Liver (tissue), 8 donors: ENCODE measurements at regions not wholly inside any gene's neighbourhood (a gene's known extent, or its start where the extent isn't known, plus 50 kb on each side); places are given as distances from the start of the nearest gene placed in this dataset.

ENCODE experiments used
- DNase-seq: peaks from one replicate; pipeline ENCODE4 v3.0.0-alpha.2; 2017; ENCODE audit warnings: low spot score
- H3K27ac ChIP-seq, 2 donors: one replicate each; pipeline ENCODE4 v1.7.0; 2013; ENCODE audit warnings: inconsistent platforms in 2 of 2, low read length in 2 of 2, control low read depth in 1 of 2, low read depth in 1 of 2, mild to moderate bottlenecking in 1 of 2
- H3K27me3 ChIP-seq, 4 donors: one replicate each; pipeline versions ENCODE4 v1.6.1 to v1.7.0; 2013; ENCODE audit warnings: low read length in 3 of 4, inconsistent platforms in 1 of 4, mild to moderate bottlenecking in 1 of 4, moderate library complexity in 1 of 4; ENCODE audit not compliant: control insufficient read depth in 4 of 4, insufficient read depth in 4 of 4
- H3K36me3 ChIP-seq, 4 donors: one replicate each; pipeline versions ENCODE4 v1.6.1 to v1.7.0; 2013; ENCODE audit warnings: low read length in 3 of 4, mild to moderate bottlenecking in 3 of 4, low read depth in 1 of 4, moderate library complexity in 1 of 4; ENCODE audit not compliant: control insufficient read depth in 4 of 4, insufficient read depth in 3 of 4
- H3K4me1 ChIP-seq, 4 donors: one replicate each; pipeline versions ENCODE4 v1.6.1 to v1.7.0; 2013; ENCODE audit warnings: low read length in 3 of 4, mild to moderate bottlenecking in 3 of 4, moderate library complexity in 1 of 4; ENCODE audit not compliant: control insufficient read depth in 4 of 4, insufficient read depth in 4 of 4
- H3K4me3 ChIP-seq, 3 donors: one replicate each; pipeline versions ENCODE4 v1.6.1 to v1.7.0; 2013; ENCODE audit warnings: low read length in 3 of 3, control low read depth in 1 of 3, low read depth in 1 of 3, mild to moderate bottlenecking in 1 of 3
- H3K9ac ChIP-seq, 2 donors: one replicate each; pipeline ENCODE4 v1.7.0; 2013; ENCODE audit warnings: low read length in 2 of 2, mild to moderate bottlenecking in 2 of 2, moderate library complexity in 2 of 2, control low read depth in 1 of 2, low read depth in 1 of 2
- H3K9me3 ChIP-seq, 4 donors: one replicate each; pipeline versions ENCODE4 v1.6.1 to v1.7.0; 2013; ENCODE audit warnings: low read length in 3 of 4; ENCODE audit not compliant: control insufficient read depth in 4 of 4
- ATF3 ChIP-seq: IDR thresholded peaks from 2 replicates; pipeline ENCODE4 v1.6.1; 2016; ENCODE audit warnings: antibody characterized with exemption
- EGR1 ChIP-seq, 2 donors: IDR thresholded peaks; 2 replicates each; pipeline ENCODE4 v1.6.1; 2016 to 2018; ENCODE audit warnings: antibody characterized with exemption in 2 of 2, low read depth in 2 of 2
- FOXA1 ChIP-seq: IDR thresholded peaks from 2 replicates; pipeline ENCODE4 v1.6.1; 2016; ENCODE audit warnings: antibody characterized with exemption
- FOXA2 ChIP-seq: IDR thresholded peaks from 2 replicates; pipeline ENCODE4 v1.6.1; 2016; ENCODE audit warnings: antibody characterized with exemption
- GABPA ChIP-seq, 2 donors: IDR thresholded peaks in 1 of 2; conservative IDR thresholded peaks in 1 of 2; 2 replicates each; pipeline ENCODE4 v1.6.1; 2016; ENCODE audit warnings: antibody characterized with exemption in 2 of 2, mild to moderate bottlenecking in 1 of 2, moderate library complexity in 1 of 2
- HNF4A ChIP-seq, 2 donors: conservative IDR thresholded peaks; 2 replicates each; pipeline ENCODE4 v1.6.1; 2016; ENCODE audit warnings: antibody characterized with exemption in 2 of 2, mild to moderate bottlenecking in 2 of 2
- HNF4G ChIP-seq: IDR thresholded peaks from 2 replicates; pipeline ENCODE4 v1.6.1; 2016; ENCODE audit warnings: antibody characterized with exemption
- JUND ChIP-seq, 2 donors: IDR thresholded peaks; 2 replicates each; pipeline ENCODE4 v1.6.1; 2016; ENCODE audit warnings: antibody characterized with exemption in 2 of 2
- NR2F2 ChIP-seq: IDR thresholded peaks from 2 replicates; pipeline ENCODE4 v1.6.1; 2016; ENCODE audit warnings: antibody characterized with exemption
- RAD21 ChIP-seq, 2 donors: IDR thresholded peaks; 2 replicates each; pipeline ENCODE4 v1.6.1; 2016; ENCODE audit warnings: antibody characterized with exemption in 2 of 2, mild to moderate bottlenecking in 2 of 2
- REST ChIP-seq: IDR thresholded peaks from 2 replicates; pipeline ENCODE4 v1.6.1; 2016; ENCODE audit warnings: antibody characterized with exemption, mild to moderate bottlenecking
- RXRA ChIP-seq, 2 donors: IDR thresholded peaks; 2 replicates each; pipeline ENCODE4 v1.6.1; 2017 to 2018; ENCODE audit warnings: antibody characterized with exemption in 2 of 2, mild to moderate bottlenecking in 1 of 2
- SP1 ChIP-seq: IDR thresholded peaks from 2 replicates; pipeline ENCODE4 v1.6.1; 2018; ENCODE audit warnings: antibody characterized with exemption, mild to moderate bottlenecking
- TAF1 ChIP-seq: conservative IDR thresholded peaks from 2 replicates; pipeline ENCODE4 v1.6.1; 2016; ENCODE audit warnings: antibody characterized with exemption, mild to moderate bottlenecking
- YY1 ChIP-seq: IDR thresholded peaks from 2 replicates; pipeline ENCODE4 v1.6.1; 2016; ENCODE audit warnings: antibody characterized with exemption, mild to moderate bottlenecking
- ZBTB33 ChIP-seq: IDR thresholded peaks from 2 replicates; pipeline ENCODE4 v1.6.1; 2016; ENCODE audit warnings: antibody characterized with exemption
- WGBS: extraction: QIAGEN DNeasy Blood & Tissue Kit; methylation state at CpG from one replicate; pipeline ENCODE4 v1.1.7; 2013; 5-methylcytosine and 5-hydroxymethylcytosine counted together
- TF ChIP-seq, protein P1 (sequence below): IDR thresholded peaks from 2 replicates; pipeline ENCODE4 v1.6.1; 2016; ENCODE audit warnings: antibody characterized with exemption
- TF ChIP-seq, protein P2 (sequence below): fragments of 150-350 bp; IDR thresholded peaks from 2 replicates; pipeline ENCODE4 v1.5.1; 2017; ENCODE audit warnings: improper control_type of control experiment, low read depth, low read length; ENCODE audit not compliant: missing input control
- donor health status: healthy.
- donor health status: healthy.
- donor health status: healthy.
- donor health status: healthy.
- donor health status: healthy.

GRCh38 chr10:57661206-57661605 lies 606.5 kb downstream of the IPMK start:
- Histone ChIP-seq H3K9me3 (no peaks in the 10 kb centered on the region), H3K36me3 (no peaks in the 10 kb centered on the region), H3K27ac (no peak overlapping the region), H3K27me3 (no peaks in the 10 kb centered on the region), H3K9ac (no peak overlapping the region), H3K4me3 (no peak overlapping the region), H3K4me1 (peaks cover 0 to 3% (median 0%) of the 10 kb centered on the region in 4 donors)
- TF ChIP-seq ATF3 (no peak), RXRA (IDR thresholded peaks at IDR 0.05) (no peak), GABPA (IDR thresholded peaks at IDR 0.05 in 1 of 2, conservative IDR thresholded peaks at IDR 0.05 in 1 of 2) (no peak)
- no peak for DNase-seq
- WGBS: 92% methylated on average over 4 of the region's 4 CpGs

- peaks cover 0 to 3% (median 0%) of the 10 kb centered on the region in 4 donors for H3K4me1 ChIP-seq
- no peak overlapping the region for H3K4me3 ChIP-seq
- no peak overlapping the region for H3K27ac ChIP-seq
- no peaks in the 10 kb centered on the region for H3K9me3 ChIP-seq
- TF ChIP-seq ATF3: no peak
- TF ChIP-seq, protein P1, sequence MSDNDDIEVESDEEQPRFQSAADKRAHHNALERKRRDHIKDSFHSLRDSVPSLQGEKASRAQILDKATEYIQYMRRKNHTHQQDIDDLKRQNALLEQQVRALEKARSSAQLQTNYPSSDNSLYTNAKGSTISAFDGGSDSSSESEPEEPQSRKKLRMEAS: no peak
- TF ChIP-seq RAD21 (IDR thresholded peaks at IDR 0.05): peak; percentile 95 to 96
- peak; percentile 44 for TF ChIP-seq FOXA2
- no peak for TF ChIP-seq NR2F2
- TF ChIP-seq REST: no peak
- TF ChIP-seq, protein P2, sequence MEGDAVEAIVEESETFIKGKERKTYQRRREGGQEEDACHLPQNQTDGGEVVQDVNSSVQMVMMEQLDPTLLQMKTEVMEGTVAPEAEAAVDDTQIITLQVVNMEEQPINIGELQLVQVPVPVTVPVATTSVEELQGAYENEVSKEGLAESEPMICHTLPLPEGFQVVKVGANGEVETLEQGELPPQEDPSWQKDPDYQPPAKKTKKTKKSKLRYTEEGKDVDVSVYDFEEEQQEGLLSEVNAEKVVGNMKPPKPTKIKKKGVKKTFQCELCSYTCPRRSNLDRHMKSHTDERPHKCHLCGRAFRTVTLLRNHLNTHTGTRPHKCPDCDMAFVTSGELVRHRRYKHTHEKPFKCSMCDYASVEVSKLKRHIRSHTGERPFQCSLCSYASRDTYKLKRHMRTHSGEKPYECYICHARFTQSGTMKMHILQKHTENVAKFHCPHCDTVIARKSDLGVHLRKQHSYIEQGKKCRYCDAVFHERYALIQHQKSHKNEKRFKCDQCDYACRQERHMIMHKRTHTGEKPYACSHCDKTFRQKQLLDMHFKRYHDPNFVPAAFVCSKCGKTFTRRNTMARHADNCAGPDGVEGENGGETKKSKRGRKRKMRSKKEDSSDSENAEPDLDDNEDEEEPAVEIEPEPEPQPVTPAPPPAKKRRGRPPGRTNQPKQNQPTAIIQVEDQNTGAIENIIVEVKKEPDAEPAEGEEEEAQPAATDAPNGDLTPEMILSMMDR: peak; percentile 93
- TF ChIP-seq HNF4A (conservative IDR thresholded peaks at IDR 0.05): peak; percentile 41 to 45
- no peak for TF ChIP-seq TAF1
- no peak for TF ChIP-seq EGR1 (IDR thresholded peaks at IDR 0.05; ENCODE audit: low read depth in 2 of 2)
- TF ChIP-seq SP1: no peak
- peak in 1 of 2 donors; percentile 9 for TF ChIP-seq RXRA (IDR thresholded peaks at IDR 0.05)
- peak in 1 of 2 donors; percentile 28 for TF ChIP-seq JUND (IDR thresholded peaks at IDR 0.05)
- no peak for TF ChIP-seq ZBTB33
- peak; percentile 33 for TF ChIP-seq FOXA1
- no peak for TF ChIP-seq HNF4G
- TF ChIP-seq YY1: peak; percentile 32
- no peak for TF ChIP-seq GABPA (IDR thresholded peaks at IDR 0.05 in 1 of 2, conservative IDR thresholded peaks at IDR 0.05 in 1 of 2)
- DNase-seq: peak; percentile 59
- 12% methylated on average over 5 of the region's 5 CpGs for WGBS
- no peaks in the 10 kb centered on the region for H3K27me3 ChIP-seq
- no peaks in the 10 kb centered on the region for H3K36me3 ChIP-seq
- H3K9ac ChIP-seq: no peak overlapping the region
Measured at GRCh38 chr10:57657164-57657765, 610.4 kb downstream of the IPMK start.
